ENCODE measurements at regions not wholly inside any gene's neighbourhood (a gene's known extent, or its start where the extent isn't known, plus 50 kb on each side); places are given as distances from the start of the nearest gene placed in this dataset.

- TF ChIP-seq, protein P1, sequence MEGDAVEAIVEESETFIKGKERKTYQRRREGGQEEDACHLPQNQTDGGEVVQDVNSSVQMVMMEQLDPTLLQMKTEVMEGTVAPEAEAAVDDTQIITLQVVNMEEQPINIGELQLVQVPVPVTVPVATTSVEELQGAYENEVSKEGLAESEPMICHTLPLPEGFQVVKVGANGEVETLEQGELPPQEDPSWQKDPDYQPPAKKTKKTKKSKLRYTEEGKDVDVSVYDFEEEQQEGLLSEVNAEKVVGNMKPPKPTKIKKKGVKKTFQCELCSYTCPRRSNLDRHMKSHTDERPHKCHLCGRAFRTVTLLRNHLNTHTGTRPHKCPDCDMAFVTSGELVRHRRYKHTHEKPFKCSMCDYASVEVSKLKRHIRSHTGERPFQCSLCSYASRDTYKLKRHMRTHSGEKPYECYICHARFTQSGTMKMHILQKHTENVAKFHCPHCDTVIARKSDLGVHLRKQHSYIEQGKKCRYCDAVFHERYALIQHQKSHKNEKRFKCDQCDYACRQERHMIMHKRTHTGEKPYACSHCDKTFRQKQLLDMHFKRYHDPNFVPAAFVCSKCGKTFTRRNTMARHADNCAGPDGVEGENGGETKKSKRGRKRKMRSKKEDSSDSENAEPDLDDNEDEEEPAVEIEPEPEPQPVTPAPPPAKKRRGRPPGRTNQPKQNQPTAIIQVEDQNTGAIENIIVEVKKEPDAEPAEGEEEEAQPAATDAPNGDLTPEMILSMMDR (conservative IDR thresholded peaks at IDR 0.05): no peak
- Mint-ChIP-seq H3K4me1 (no peaks in the 10 kb centered on the region; a peak in 1 of 4 replicates), H3K36me3 (ENCODE audit: insufficient read depth in 1 of 3, low read depth in 3 of 3) (no peaks in the 10 kb centered on the region), H3K27ac (no peak overlapping the region), H3K9me3 (no peaks in the 10 kb centered on the region; a peak in 2 of 5 replicates), H3K4me3 (no peak overlapping the region), H3K27me3 (ENCODE audit: low read depth) (no peaks in the 10 kb centered on the region)
- H4K91ac ChIP-seq (ENCODE audit: insufficient read length, low read depth, low read length): no peak overlapping the region
- no peaks in the 10 kb centered on the region for H3K23me2 ChIP-seq (ENCODE audit: insufficient read length, low read depth, low read length, poor library complexity, severe bottlenecking)
- H2BK20ac ChIP-seq (ENCODE audit: low read depth, low read length, poor library complexity, severe bottlenecking): no peak overlapping the region
- no CpG with 5 or more reads among the region's 4 CpGs for WGBS (ENCODE audit: extremely low coverage, insufficient read length, low lambda C conversion rate)
- H2BK15ac ChIP-seq (ENCODE audit: low read depth, low read length): no peak overlapping the region
- H3K18ac ChIP-seq (ENCODE audit: insufficient read length, low read depth, low read length): no peak overlapping the region
- H2AFZ ChIP-seq (ENCODE audit: low read length): no peak overlapping the region
- no peak overlapping the region for H3K27ac ChIP-seq (ENCODE audit: insufficient read length, low read depth, low read length)
- H4K8ac ChIP-seq (replicated peaks; ENCODE audit: insufficient read length, low read depth, low read length): no peak overlapping the region
- no peaks in the 10 kb centered on the region for H3K27me3 ChIP-seq (ENCODE audit: insufficient read depth, low read length)
- no peak overlapping the region for H2BK120ac ChIP-seq (ENCODE audit: low read depth, low read length, poor library complexity, severe bottlenecking)
- H4K5ac ChIP-seq (ENCODE audit: insufficient read length, low read depth, low read length): no peak overlapping the region
- no peaks in the 10 kb centered on the region for H3K79me1 ChIP-seq (ENCODE audit: insufficient read depth, low read depth, low read length, poor library complexity, severe bottlenecking)
- DNase-seq: no peak
- H3K14ac ChIP-seq (ENCODE audit: insufficient read depth, low read length): no peak overlapping the region
- H3K56ac ChIP-seq (ENCODE audit: insufficient read length, low read depth, low read length): no peak overlapping the region
- H4K20me1 ChIP-seq (ENCODE audit: control insufficient read depth, insufficient read depth, insufficient read length): no peaks in the 10 kb centered on the region
- H3K4me2 ChIP-seq (ENCODE audit: insufficient read depth, insufficient read length, low read length): no peak overlapping the region
- no peak overlapping the region for H3K23ac ChIP-seq (ENCODE audit: insufficient read length, low read depth, low read length)
- H3K9ac ChIP-seq (ENCODE audit: extremely low read depth, insufficient read length, low read length): no peak overlapping the region
- H3T11ph ChIP-seq (ENCODE audit: low read length): no peak overlapping the region
- H2BK12ac ChIP-seq (ENCODE audit: insufficient read length, low read depth, low read length): no peak overlapping the region
- H2AK5ac ChIP-seq (ENCODE audit: insufficient read length, low read length): no peak overlapping the region
- no peaks in the 10 kb centered on the region for H3K4me1 ChIP-seq (ENCODE audit: insufficient read depth, low read length)
- H2BK5ac ChIP-seq (ENCODE audit: insufficient read length, low read length): no peak overlapping the region
- H3K9me3 ChIP-seq (ENCODE audit: control insufficient read depth, low read depth, low read length): no peaks in the 10 kb centered on the region
- no peak overlapping the region for H3K4ac ChIP-seq (ENCODE audit: low read depth, low read length)
- H3K79me2 ChIP-seq (ENCODE audit: insufficient read depth, low read length): no peaks in the 10 kb centered on the region
These were observed 266.9 kb upstream of the DYNLRB2 start for GRCh38 chr16:80273635-80274538.

All from H9 (cell line).